H9 (cell line): ENCODE measurements at regions not wholly inside any gene's neighbourhood (a gene's known extent, or its start where the extent isn't known, plus 50 kb on each side); places are given as distances from the start of the nearest gene placed in this dataset.

Experiments
- DNase-seq: peaks from one replicate; pipeline ENCODE4 v3.0.0-alpha.2; 2017
- H2AFZ ChIP-seq: one replicate; pipeline ENCODE4 v1.6.1; 2013; ENCODE audit warnings: mild to moderate bottlenecking, low read length, control low read depth, moderate library complexity
- H2AK5ac ChIP-seq: 2 replicates; pipeline ENCODE4 v1.6.1; 2013; ENCODE audit warnings: low read length, control low read depth, mixed read lengths; ENCODE audit not compliant: insufficient read length
- H2BK120ac ChIP-seq: one replicate; pipeline ENCODE4 v1.6.1; 2013; ENCODE audit warnings: low read depth, mild to moderate bottlenecking, low read length, control low read depth, inconsistent platforms; ENCODE audit not compliant: poor library complexity, severe bottlenecking
- H2BK12ac ChIP-seq: 2 replicates; pipeline ENCODE4 v1.6.1; 2013; ENCODE audit warnings: low read length, control low read depth, mixed read lengths, low read depth; ENCODE audit not compliant: insufficient read length
- H2BK15ac ChIP-seq: 2 replicates; pipeline ENCODE4 v1.6.1; 2013; ENCODE audit warnings: low read depth, low read length, control low read depth
- H2BK20ac ChIP-seq: one replicate; pipeline ENCODE4 v1.6.1; 2013; ENCODE audit warnings: low read depth, mild to moderate bottlenecking, low read length, control low read depth, inconsistent platforms; ENCODE audit not compliant: poor library complexity, severe bottlenecking
- H2BK5ac ChIP-seq: 2 replicates; pipeline ENCODE4 v1.6.1; 2013; ENCODE audit warnings: low read length, control low read depth, mixed read lengths; ENCODE audit not compliant: insufficient read length
- H3K14ac ChIP-seq: 2 replicates; pipeline ENCODE4 v1.6.1; 2013; ENCODE audit warnings: low read length, control low read depth; ENCODE audit not compliant: insufficient read depth
- H3K18ac ChIP-seq: 2 replicates; pipeline ENCODE4 v1.6.1; 2013; ENCODE audit warnings: low read depth, mild to moderate bottlenecking, mixed read lengths, low read length, control low read depth; ENCODE audit not compliant: insufficient read length
- H3K23ac ChIP-seq: 2 replicates; pipeline ENCODE4 v1.6.1; 2013; ENCODE audit warnings: low read length, control low read depth, mixed read lengths, low read depth; ENCODE audit not compliant: insufficient read length
- H3K23me2 ChIP-seq: 2 replicates; pipeline ENCODE4 v1.6.1; 2013; ENCODE audit warnings: low read depth, mild to moderate bottlenecking, mixed read lengths, low read length, control low read depth; ENCODE audit not compliant: insufficient read length, poor library complexity, severe bottlenecking
- H3K27ac ChIP-seq: 2 replicates; pipeline ENCODE4 v1.5.1; 2013; ENCODE audit warnings: low read length, control low read depth, mixed read lengths, low read depth; ENCODE audit not compliant: insufficient read length
- H3K27me3 ChIP-seq: 2 replicates; pipeline ENCODE4 v1.6.1; 2013; ENCODE audit warnings: low read length, control low read depth, inconsistent platforms; ENCODE audit not compliant: insufficient read depth
- H3K4ac ChIP-seq: 2 replicates; pipeline ENCODE4 v1.6.1; 2013; ENCODE audit warnings: low read depth, mild to moderate bottlenecking, control low read depth, inconsistent platforms, low read length, moderate library complexity
- H3K4me1 ChIP-seq: 2 replicates; pipeline ENCODE4 v1.6.1; 2013; ENCODE audit warnings: low read length, control low read depth, inconsistent platforms; ENCODE audit not compliant: insufficient read depth
- H3K4me2 ChIP-seq: 2 replicates; pipeline ENCODE4 v1.6.1; 2013; ENCODE audit warnings: low read length, control low read depth, mixed read lengths; ENCODE audit not compliant: insufficient read length, insufficient read depth
- H3K56ac ChIP-seq: 2 replicates; pipeline ENCODE4 v1.6.1; 2013; ENCODE audit warnings: low read depth, mild to moderate bottlenecking, mixed read lengths, low read length, control low read depth; ENCODE audit not compliant: insufficient read length
- H3K79me1 ChIP-seq: 2 replicates; pipeline ENCODE4 v1.6.1; 2013; ENCODE audit warnings: low read depth, mild to moderate bottlenecking, moderate library complexity, low read length, control low read depth, inconsistent platforms; ENCODE audit not compliant: insufficient read depth, poor library complexity, severe bottlenecking
- H3K79me2 ChIP-seq: 2 replicates; pipeline ENCODE4 v1.6.1; 2013; ENCODE audit warnings: low read length, control low read depth, inconsistent platforms; ENCODE audit not compliant: insufficient read depth
- H3K9ac ChIP-seq: 2 replicates; pipeline ENCODE4 v1.6.1; 2013; ENCODE audit warnings: low read length, control low read depth, mixed read lengths; ENCODE audit not compliant: insufficient read length; ENCODE audit errors: extremely low read depth
- H3K9me3 ChIP-seq: one replicate; pipeline ENCODE4 v1.6.1; 2013; ENCODE audit warnings: low read depth, low read length, inconsistent platforms; ENCODE audit not compliant: control insufficient read depth
- H3T11ph ChIP-seq: one replicate; pipeline ENCODE4 v1.6.1; 2013; ENCODE audit warnings: mild to moderate bottlenecking, low read length, control low read depth, inconsistent platforms
- H4K20me1 ChIP-seq: one replicate; pipeline ENCODE4 v1.6.1; 2013; ENCODE audit not compliant: control insufficient read depth, insufficient read length, insufficient read depth
- H4K5ac ChIP-seq: 2 replicates; pipeline ENCODE4 v1.6.1; 2013; ENCODE audit warnings: low read depth, mild to moderate bottlenecking, mixed read lengths, low read length, control low read depth; ENCODE audit not compliant: insufficient read length
- H4K8ac ChIP-seq: replicated peaks from 2 replicates; pipeline ENCODE4 v1.6.1; 2013; ENCODE audit warnings: low read length, control low read depth, mixed read lengths, low read depth; ENCODE audit not compliant: insufficient read length
- H4K91ac ChIP-seq: 2 replicates; pipeline ENCODE4 v1.6.1; 2013; ENCODE audit warnings: low read depth, mild to moderate bottlenecking, moderate library complexity, mixed read lengths, low read length, control low read depth; ENCODE audit not compliant: insufficient read length
- H3K27ac Mint-ChIP-seq, 3 experiments: 2 replicates in 2 of 3; 3 replicates in 1 of 3; pipeline ENCODE4 v1.8.0; 2020 to 2021; ENCODE audit warnings: mixed read lengths in 3 of 3, mild to moderate bottlenecking in 1 of 3, moderate library complexity in 1 of 3
- H3K27me3 Mint-ChIP-seq: 2 replicates; pipeline ENCODE4 v1.8.0; 2021; ENCODE audit warnings: low read depth, mild to moderate bottlenecking, moderate library complexity, mixed read lengths
- H3K36me3 Mint-ChIP-seq, 3 experiments: 2 replicates in 2 of 3; 3 replicates in 1 of 3; pipeline ENCODE4 v1.8.0; 2020 to 2021; ENCODE audit warnings: low read depth in 3 of 3, mixed read lengths in 3 of 3; ENCODE audit not compliant: insufficient read depth in 1 of 3
- H3K4me1 Mint-ChIP-seq, 2 experiments: 2 replicates each; pipeline ENCODE4 v1.8.0; 2020; ENCODE audit warnings: mixed read lengths in 2 of 2
- H3K4me3 Mint-ChIP-seq, 2 experiments: 2 replicates in 1 of 2; 3 replicates in 1 of 2; pipeline ENCODE4 v1.8.0; 2020 to 2021; ENCODE audit warnings: mild to moderate bottlenecking in 2 of 2, mixed read lengths in 2 of 2, moderate library complexity in 1 of 2
- H3K9me3 Mint-ChIP-seq, 2 experiments: 2 replicates in 1 of 2; 3 replicates in 1 of 2; pipeline ENCODE4 v1.8.0; 2020; ENCODE audit warnings: mild to moderate bottlenecking in 2 of 2, mixed read lengths in 2 of 2, moderate library complexity in 1 of 2
- TF ChIP-seq, protein P1 (sequence below): fragments of 200-600 bp; sonication (generic); conservative IDR thresholded peaks from 3 replicates; pipeline ENCODE4 v1.8.0; 2021; ENCODE audit warnings: antibody characterized with exemption, mild to moderate bottlenecking

DNA sequence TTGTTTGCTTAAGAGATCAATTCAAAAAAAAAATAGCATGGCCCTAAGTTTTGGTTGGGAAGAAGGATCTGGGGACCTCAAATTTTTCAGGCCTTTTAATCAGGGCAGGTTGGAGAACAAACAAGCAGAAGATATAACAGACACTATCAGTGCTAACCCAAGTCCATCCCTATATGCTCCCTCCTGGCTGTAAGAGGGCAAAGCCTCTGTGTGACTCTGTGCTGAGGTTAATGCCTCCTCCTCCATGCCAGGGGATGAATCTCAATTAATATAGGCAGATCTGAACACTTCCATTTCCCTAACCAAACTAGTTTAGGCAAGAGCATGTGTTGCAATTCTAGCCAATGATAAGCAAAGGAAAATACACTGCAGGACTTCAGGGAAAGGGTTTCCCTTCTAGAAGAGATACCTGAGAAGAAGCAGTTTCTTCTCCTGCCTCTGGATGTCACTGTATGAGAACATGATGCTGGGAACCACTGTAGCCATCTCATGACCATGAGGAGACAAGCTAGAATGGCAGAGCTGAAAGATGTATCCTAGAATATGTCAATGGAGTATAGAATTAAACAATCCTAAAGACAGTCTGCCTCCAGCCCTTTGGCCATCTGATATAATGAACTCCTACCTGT is 76.0 kb downstream of the CHD9NB start:
- Histone ChIP-seq H3K27me3 (no peaks in the 10 kb centered on the region), H4K91ac (no peak overlapping the region), H3K23ac (no peak overlapping the region), H2BK120ac (no peak overlapping the region), H3K4ac (no peak overlapping the region), H3K56ac (no peak overlapping the region), H3K27ac (no peak overlapping the region), H3K79me2 (no peaks in the 10 kb centered on the region), H3K4me1 (no peaks in the 10 kb centered on the region), H3K18ac (no peak overlapping the region), H3K9ac (no peak overlapping the region), H4K20me1 (no peaks in the 10 kb centered on the region), H3K9me3 (no peaks in the 10 kb centered on the region), H3K23me2 (no peaks in the 10 kb centered on the region), H2BK15ac (no peak overlapping the region), H2BK5ac (no peak overlapping the region), H3K79me1 (no peaks in the 10 kb centered on the region), H3T11ph (no peak overlapping the region), H2AFZ (no peak overlapping the region), H2AK5ac (no peak overlapping the region), H3K14ac (no peak overlapping the region), H2BK12ac (no peak overlapping the region), H4K5ac (no peak overlapping the region), H3K4me2 (no peak overlapping the region), H4K8ac (no peak overlapping the region), H2BK20ac (no peak overlapping the region)
- H3K4me3 Mint-ChIP-seq: no peak overlapping the region
- peak; percentile 32 for DNase-seq
- no peaks in the 10 kb centered on the region; a peak in 1 of 7 replicates for H3K36me3 Mint-ChIP-seq
- TF ChIP-seq, protein P1, sequence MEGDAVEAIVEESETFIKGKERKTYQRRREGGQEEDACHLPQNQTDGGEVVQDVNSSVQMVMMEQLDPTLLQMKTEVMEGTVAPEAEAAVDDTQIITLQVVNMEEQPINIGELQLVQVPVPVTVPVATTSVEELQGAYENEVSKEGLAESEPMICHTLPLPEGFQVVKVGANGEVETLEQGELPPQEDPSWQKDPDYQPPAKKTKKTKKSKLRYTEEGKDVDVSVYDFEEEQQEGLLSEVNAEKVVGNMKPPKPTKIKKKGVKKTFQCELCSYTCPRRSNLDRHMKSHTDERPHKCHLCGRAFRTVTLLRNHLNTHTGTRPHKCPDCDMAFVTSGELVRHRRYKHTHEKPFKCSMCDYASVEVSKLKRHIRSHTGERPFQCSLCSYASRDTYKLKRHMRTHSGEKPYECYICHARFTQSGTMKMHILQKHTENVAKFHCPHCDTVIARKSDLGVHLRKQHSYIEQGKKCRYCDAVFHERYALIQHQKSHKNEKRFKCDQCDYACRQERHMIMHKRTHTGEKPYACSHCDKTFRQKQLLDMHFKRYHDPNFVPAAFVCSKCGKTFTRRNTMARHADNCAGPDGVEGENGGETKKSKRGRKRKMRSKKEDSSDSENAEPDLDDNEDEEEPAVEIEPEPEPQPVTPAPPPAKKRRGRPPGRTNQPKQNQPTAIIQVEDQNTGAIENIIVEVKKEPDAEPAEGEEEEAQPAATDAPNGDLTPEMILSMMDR: peak; percentile 63
- no peaks in the 10 kb centered on the region for H3K9me3 Mint-ChIP-seq
- no peak overlapping the region for H3K27ac Mint-ChIP-seq
- no peaks in the 10 kb centered on the region for H3K4me1 Mint-ChIP-seq
- H3K27me3 Mint-ChIP-seq: peaks cover 2% of the 10 kb centered on the region; the same call in 1 of the 2 replicates
